ENCODE measurements at regions not wholly inside any gene's neighbourhood (a gene's known extent, or its start where the extent isn't known, plus 50 kb on each side); places are given as distances from the start of the nearest gene placed in this dataset.

GRCh38 chr2:189247276-189247675 is 67.7 kb upstream of the COL5A2 start:
- TF ChIP-seq CTCF (IDR thresholded peaks at IDR 0.05 in 2 of 3, conservative IDR thresholded peaks at IDR 0.05 in 1 of 3; ENCODE audit: control insufficient read depth in 2 of 3, extremely low read depth in 1 of 3, insufficient read depth in 1 of 3, low read depth in 3 of 3, low read length in 3 of 3) = no peak
- no peak for TF ChIP-seq ZNF384 (IDR thresholded peaks at IDR 0.05; ENCODE audit: borderline replicate concordance, low read depth, low read length)
- no peak for TF ChIP-seq CUX1 (IDR thresholded peaks at IDR 0.05; ENCODE audit: insufficient replicate concordance, low read depth, low read length)
- no peak for TF ChIP-seq PAX5 (IDR thresholded peaks at IDR 0.05; ENCODE audit: borderline replicate concordance, low read depth, low read length)
- no peak for TF ChIP-seq ZBTB4 (CRISPR knock-in tag; IDR thresholded peaks at IDR 0.05)
- no peak for TF ChIP-seq ZNF207 (IDR thresholded peaks at IDR 0.05; ENCODE audit: borderline replicate concordance)
- no peak for TF ChIP-seq POLR2A (IDR thresholded peaks at IDR 0.05; ENCODE audit: low read depth, low read length)
- no peak for TF ChIP-seq EZH2 (IDR thresholded peaks at IDR 0.05; ENCODE audit: borderline replicate concordance, control insufficient read depth, low read depth, low read length)

Measured in GM12878 (cell line).